ENCODE measurements at regions not wholly inside any gene's neighbourhood (a gene's known extent, or its start where the extent isn't known, plus 50 kb on each side); places are given as distances from the start of the nearest gene placed in this dataset.

DNA sequence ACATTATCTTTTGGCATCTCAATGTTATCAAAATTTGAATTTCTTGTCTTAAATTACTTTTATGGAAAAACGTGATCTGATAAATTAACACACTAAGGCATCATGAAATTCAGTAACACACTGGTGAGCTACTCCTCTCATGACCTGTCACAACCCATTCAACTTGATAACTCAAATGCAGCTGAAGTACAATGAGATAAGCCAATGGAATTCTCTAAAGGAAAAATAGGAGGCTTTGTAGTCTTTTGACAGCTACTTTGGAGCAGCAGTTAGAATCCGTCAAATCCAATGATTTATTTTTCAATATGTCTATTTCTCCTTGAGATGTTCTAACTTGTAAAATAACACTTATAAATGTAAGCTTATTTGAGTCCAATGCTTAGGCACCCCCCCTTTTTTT is 1029.4 kb downstream of the TRHDE start:
- WGBS (ENCODE audit: insufficient coverage) = no CpG with 5 or more reads among the region's 2 CpGs
- Mint-ChIP-seq H3K27ac (no peak overlapping the region), H3K9me3 (peaks cover 3 to 10% (median 8%) of the 10 kb centered on the region in 7 donors), H3K36me3 (no peaks in the 10 kb centered on the region), H3K4me1 (no peaks in the 10 kb centered on the region), H3K4me3 (no peak overlapping the region), H3K27me3 (ENCODE audit: low read depth in 3 of 3) (no peaks in the 10 kb centered on the region)
- no peak for DNase-seq
- intact Hi-C loops (cut with micrococcal nuclease) = no loop called here
- no peak overlapping the region for H3K9ac ChIP-seq (ENCODE audit: insufficient read depth, low read length, poor library complexity, severe bottlenecking)
- H2AFZ ChIP-seq (ENCODE audit: insufficient read depth, low read depth, low read length, poor library complexity, severe bottlenecking) = no peak overlapping the region
- H3K36me3 ChIP-seq (replicated peaks in 1 of 2; ENCODE audit: control insufficient read depth in 1 of 2, insufficient read depth in 2 of 2, low read length in 2 of 2) = no peaks in the 10 kb centered on the region
- H3K4me2 ChIP-seq (replicated peaks; ENCODE audit: extremely low read depth, low read length, poor library complexity, severe bottlenecking) = no peak overlapping the region
- no peaks in the 10 kb centered on the region for H4K20me1 ChIP-seq (ENCODE audit: insufficient read depth, low read length)
- no peaks in the 10 kb centered on the region for H3K27me3 ChIP-seq (ENCODE audit: control insufficient read depth in 2 of 2, insufficient read depth in 2 of 2, low read length in 2 of 2)
- peaks cover 4 to 5% of the 10 kb centered on the region in 2 donors for H3K9me3 ChIP-seq (replicated peaks in 1 of 2; ENCODE audit: control insufficient read depth in 1 of 2, insufficient read depth in 1 of 2, low read length in 2 of 2)
- H3K27ac ChIP-seq (ENCODE audit: low read depth in 1 of 2, low read length in 2 of 2) = no peak overlapping the region
- no peaks in the 10 kb centered on the region for H3K79me2 ChIP-seq (ENCODE audit: insufficient read depth, low read length)
- TF ChIP-seq, protein P1, sequence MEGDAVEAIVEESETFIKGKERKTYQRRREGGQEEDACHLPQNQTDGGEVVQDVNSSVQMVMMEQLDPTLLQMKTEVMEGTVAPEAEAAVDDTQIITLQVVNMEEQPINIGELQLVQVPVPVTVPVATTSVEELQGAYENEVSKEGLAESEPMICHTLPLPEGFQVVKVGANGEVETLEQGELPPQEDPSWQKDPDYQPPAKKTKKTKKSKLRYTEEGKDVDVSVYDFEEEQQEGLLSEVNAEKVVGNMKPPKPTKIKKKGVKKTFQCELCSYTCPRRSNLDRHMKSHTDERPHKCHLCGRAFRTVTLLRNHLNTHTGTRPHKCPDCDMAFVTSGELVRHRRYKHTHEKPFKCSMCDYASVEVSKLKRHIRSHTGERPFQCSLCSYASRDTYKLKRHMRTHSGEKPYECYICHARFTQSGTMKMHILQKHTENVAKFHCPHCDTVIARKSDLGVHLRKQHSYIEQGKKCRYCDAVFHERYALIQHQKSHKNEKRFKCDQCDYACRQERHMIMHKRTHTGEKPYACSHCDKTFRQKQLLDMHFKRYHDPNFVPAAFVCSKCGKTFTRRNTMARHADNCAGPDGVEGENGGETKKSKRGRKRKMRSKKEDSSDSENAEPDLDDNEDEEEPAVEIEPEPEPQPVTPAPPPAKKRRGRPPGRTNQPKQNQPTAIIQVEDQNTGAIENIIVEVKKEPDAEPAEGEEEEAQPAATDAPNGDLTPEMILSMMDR (IDR thresholded peaks at IDR 0.05) = no peak
- H3K4me1 ChIP-seq (ENCODE audit: control insufficient read depth in 1 of 2, insufficient read depth in 2 of 2, low read length in 2 of 2) = no peaks in the 10 kb centered on the region
- no peak overlapping the region for H3K4me3 ChIP-seq (replicated peaks in 1 of 3; ENCODE audit: low read depth in 2 of 3, low read length in 3 of 3)

DNA sequence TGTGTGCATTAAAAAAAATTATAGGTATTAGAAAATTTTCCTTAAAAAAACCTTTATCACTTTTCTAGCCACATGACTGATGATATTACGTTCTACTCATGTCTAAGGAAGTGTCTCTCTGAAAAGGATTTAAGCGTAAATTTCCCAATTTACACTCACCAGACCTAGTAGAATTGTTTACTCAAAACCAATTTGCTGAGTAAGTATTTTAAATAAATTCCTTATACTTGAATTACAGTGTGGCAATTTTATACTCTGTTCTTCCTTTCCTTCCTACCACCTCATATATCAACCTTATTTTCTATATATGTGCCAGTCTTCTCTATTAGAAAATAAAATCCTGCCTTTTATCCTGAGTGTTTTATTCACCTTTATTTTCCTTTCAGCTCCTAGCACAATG is 1035.1 kb downstream of the TRHDE start:
- no peak overlapping the region for H3K9ac ChIP-seq (ENCODE audit: insufficient read depth, low read length, poor library complexity, severe bottlenecking)
- H3K27me3 ChIP-seq (ENCODE audit: control insufficient read depth in 2 of 2, insufficient read depth in 2 of 2, low read length in 2 of 2) = no peaks in the 10 kb centered on the region
- no peak overlapping the region for H3K4me2 ChIP-seq (replicated peaks; ENCODE audit: extremely low read depth, low read length, poor library complexity, severe bottlenecking)
- H3K36me3 Mint-ChIP-seq = no peaks in the 10 kb centered on the region
- DNase-seq = no peak
- intact Hi-C loops (cut with micrococcal nuclease) = no loop called here
- H3K4me3 Mint-ChIP-seq = no peak overlapping the region
- no peak overlapping the region for H3K27ac ChIP-seq (ENCODE audit: low read depth in 1 of 2, low read length in 2 of 2)
- TF ChIP-seq, protein P1 (IDR thresholded peaks at IDR 0.05) = no peak
- no peaks in the 10 kb centered on the region for H3K79me2 ChIP-seq (ENCODE audit: insufficient read depth, low read length)
- H2AFZ ChIP-seq (ENCODE audit: insufficient read depth, low read depth, low read length, poor library complexity, severe bottlenecking) = no peak overlapping the region
- no peaks in the 10 kb centered on the region for H4K20me1 ChIP-seq (ENCODE audit: insufficient read depth, low read length)
- WGBS (ENCODE audit: insufficient coverage) = no CpG with 5 or more reads among the region's 2 CpGs
- H3K9me3 ChIP-seq (replicated peaks in 1 of 2; ENCODE audit: control insufficient read depth in 1 of 2, insufficient read depth in 1 of 2, low read length in 2 of 2) = peaks cover 0 to 5% of the 10 kb centered on the region in 2 donors
- H3K4me1 Mint-ChIP-seq = no peaks in the 10 kb centered on the region
- H3K27ac Mint-ChIP-seq = no peak overlapping the region
- H3K4me3 ChIP-seq (replicated peaks in 1 of 3; ENCODE audit: low read depth in 2 of 3, low read length in 3 of 3) = no peak overlapping the region
- H3K4me1 ChIP-seq (ENCODE audit: control insufficient read depth in 1 of 2, insufficient read depth in 2 of 2, low read length in 2 of 2) = no peaks in the 10 kb centered on the region
- no peaks in the 10 kb centered on the region for H3K36me3 ChIP-seq (replicated peaks in 1 of 2; ENCODE audit: control insufficient read depth in 1 of 2, insufficient read depth in 2 of 2, low read length in 2 of 2)
- peaks cover 0 to 6% (median 4%) of the 10 kb centered on the region in 7 donors for H3K9me3 Mint-ChIP-seq
- H3K27me3 Mint-ChIP-seq (ENCODE audit: low read depth in 3 of 3) = peaks cover 0 to 2% (median 0%) of the 10 kb centered on the region in 3 donors

Data from CD14-positive monocyte (primary cell).